SH-SY5Y (cell line): ENCODE measurements at regions not wholly inside any gene's neighbourhood (a gene's known extent, or its start where the extent isn't known, plus 50 kb on each side); places are given as distances from the start of the nearest gene placed in this dataset.

ENCODE experiments used
- GATA2 ChIP-seq: IDR thresholded peaks from 2 replicates; pipeline ENCODE4 v1.6.1; 2011; ENCODE audit warnings: mild to moderate bottlenecking, low read depth, low read length
- GATA3 ChIP-seq: IDR thresholded peaks from 2 replicates; pipeline ENCODE4 v1.6.1; 2011; ENCODE audit warnings: low read depth, mild to moderate bottlenecking, low read length, moderate library complexity

DNA sequence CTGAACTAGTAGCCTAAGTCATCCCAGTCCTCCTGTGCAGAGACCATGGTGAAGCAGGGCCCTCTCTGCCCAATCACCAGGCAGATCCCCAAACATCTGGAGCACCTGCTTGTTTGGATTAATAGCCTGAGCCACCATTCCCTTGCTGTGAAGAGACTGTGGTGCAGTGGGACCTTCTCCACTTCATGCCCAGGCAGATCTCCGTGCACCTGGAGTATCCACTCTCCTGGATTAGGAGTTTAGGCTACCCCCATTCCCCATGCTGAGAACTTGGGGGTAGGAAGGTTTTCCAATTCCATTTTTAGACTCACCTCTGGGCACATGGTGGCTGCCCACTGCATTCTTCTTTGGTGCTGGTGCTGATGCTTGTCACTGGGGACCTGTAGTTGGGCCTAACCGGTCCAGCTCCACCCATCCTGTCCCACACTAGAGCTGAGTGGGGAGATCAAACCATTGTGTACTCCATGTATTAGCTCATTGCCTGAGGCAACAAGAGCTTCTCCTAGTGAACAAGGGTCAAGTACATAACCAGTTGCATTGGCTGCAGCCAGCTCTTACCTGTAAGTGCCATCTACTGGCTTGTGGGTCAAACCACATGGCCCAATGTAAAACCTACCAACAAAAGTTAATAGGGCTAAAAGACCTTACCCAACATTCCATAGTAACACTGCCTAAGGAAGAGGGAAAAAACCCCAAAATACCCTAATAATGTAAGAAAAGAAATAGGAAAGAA, 382.5 kb upstream of the CBLB start:
- no peak for TF ChIP-seq GATA2
- TF ChIP-seq GATA3: no peak
